GM18867 (cell line): ENCODE measurements at regions not wholly inside any gene's neighbourhood (a gene's known extent, or its start where the extent isn't known, plus 50 kb on each side); places are given as distances from the start of the nearest gene placed in this dataset.
"Not testable (repeated sequence)": the region's sequence is repeated elsewhere in the genome, so short reads cannot be mapped to it uniquely, and the experiment has no call there.

ENCODE experiments used
- ATAC-seq: cut with Tn5 transposase; IDR thresholded peaks from one replicate; pipeline ENCODE4 v1.9.1; 2021; ENCODE audit warnings: mild to moderate bottlenecking, moderate library complexity; ENCODE audit not compliant: unreplicated experiment

DNA sequence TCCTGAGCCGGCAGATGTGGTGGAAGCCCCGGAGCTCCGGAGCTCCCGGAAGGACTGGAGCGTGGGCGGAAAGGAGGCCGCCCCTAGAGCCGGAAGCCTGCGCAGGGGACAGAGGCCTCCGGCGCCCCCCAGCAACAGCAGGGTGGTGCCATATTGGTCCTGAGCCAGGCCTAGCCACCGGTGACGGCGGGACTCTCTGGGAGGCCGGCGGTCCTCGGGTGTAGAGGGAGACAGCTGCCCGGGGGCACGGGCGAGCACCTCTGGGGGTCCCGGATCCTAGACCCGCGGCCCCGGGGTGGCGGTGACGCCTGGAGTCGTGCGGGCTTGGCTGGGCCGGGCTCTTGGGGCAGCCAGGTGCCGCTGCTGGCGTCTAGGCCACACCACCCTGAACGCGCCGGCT, 1472.2 kb downstream of the FOXD4L5 start:
- ATAC-seq: peak; percentile 77

GRCh38 chr9:63804205-63804604, 1480.8 kb downstream of the FOXD4L5 start:
- not testable (repeated sequence) for ATAC-seq

GRCh38 chr9:63794081-63794685, 1490.8 kb downstream of the FOXD4L5 start:
- ATAC-seq: not testable (repeated sequence)

DNA sequence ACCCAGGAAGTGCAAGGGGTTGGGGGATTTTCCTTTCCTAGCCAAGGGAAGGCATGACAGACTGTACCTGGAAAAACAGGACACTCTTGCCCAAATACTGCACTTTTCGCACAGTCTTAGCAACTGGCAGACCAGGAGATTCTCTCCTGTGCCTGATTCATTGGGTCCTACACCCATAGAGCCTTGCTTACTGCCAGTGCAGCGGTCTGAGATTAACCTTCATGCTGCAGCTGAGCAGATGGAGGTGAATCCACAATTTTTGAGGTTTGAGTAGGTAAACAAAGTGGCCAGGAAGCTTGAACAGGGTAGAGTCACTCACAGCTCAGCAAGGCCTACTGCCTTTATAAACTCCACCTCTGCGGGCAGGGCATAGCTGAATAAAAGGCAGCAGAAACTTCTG, 1497.6 kb downstream of the FOXD4L5 start:
- ATAC-seq: not testable (repeated sequence)

DNA sequence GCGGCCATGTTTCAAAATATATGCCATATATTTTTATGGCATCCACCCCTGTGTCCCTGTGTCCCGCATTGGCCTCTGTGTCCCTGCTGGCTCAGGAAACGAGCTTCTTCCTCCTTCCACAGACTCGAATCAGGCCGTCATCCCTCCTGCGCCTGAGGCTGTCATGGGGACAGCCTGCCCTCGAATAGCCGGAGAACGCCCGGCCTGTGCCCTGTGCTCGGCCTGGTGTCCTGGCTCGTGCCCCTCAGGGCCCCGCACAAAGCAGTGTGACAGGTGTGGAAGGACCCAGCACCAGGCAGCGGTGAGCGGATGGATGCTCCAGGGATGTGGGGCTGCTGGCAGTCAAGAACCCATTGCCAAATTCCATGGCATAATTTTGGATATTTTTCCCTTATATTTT, 1500.0 kb downstream of the FOXD4L5 start:
- ATAC-seq: not testable (repeated sequence)

- not testable (repeated sequence) for ATAC-seq
These were observed 1500.6 kb downstream of the FOXD4L5 start for GRCh38 chr9:63784421-63784820.

DNA sequence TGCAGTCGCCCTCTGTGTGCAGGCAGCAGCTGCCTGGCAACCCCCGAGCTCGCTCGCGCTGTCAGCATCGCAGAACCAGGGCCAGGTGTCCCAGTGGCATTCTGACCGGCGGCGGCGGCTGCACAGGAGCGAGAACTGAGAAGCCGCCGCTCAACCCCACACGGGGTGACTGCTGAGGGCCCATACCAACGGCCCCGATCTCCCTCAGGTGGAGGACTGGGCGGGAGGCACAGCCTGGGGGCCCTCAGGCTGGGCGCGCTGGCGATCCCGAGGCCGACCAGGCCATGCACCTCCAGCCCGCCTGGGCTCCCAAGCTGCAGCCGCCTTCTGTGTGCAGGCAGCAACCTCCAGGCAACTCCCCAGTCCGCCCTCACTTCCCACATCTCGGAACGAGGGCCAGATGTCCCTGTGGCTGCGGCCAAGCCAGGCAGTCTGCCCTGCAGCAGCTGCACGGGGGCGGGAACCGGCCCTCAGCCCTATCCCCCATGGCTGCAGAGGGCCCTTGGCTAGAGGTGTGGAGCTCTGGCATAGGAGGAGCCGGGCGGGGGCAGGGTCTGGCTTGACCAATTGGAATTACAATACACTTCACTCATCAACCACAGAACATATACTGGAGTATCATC, 1503.1 kb downstream of the FOXD4L5 start:
- peak; percentile 54 for ATAC-seq

- peak; percentile 100 for ATAC-seq
These were observed 1503.6 kb downstream of the FOXD4L5 start for GRCh38 chr9:63781390-63781789.

- ATAC-seq: not testable (repeated sequence)
These were observed 1508.8 kb downstream of the FOXD4L5 start for GRCh38 chr9:63776220-63776619.

GRCh38 chr9:63775092-63775426, 1510.0 kb downstream of the FOXD4L5 start:
- ATAC-seq: not testable (repeated sequence)

DNA sequence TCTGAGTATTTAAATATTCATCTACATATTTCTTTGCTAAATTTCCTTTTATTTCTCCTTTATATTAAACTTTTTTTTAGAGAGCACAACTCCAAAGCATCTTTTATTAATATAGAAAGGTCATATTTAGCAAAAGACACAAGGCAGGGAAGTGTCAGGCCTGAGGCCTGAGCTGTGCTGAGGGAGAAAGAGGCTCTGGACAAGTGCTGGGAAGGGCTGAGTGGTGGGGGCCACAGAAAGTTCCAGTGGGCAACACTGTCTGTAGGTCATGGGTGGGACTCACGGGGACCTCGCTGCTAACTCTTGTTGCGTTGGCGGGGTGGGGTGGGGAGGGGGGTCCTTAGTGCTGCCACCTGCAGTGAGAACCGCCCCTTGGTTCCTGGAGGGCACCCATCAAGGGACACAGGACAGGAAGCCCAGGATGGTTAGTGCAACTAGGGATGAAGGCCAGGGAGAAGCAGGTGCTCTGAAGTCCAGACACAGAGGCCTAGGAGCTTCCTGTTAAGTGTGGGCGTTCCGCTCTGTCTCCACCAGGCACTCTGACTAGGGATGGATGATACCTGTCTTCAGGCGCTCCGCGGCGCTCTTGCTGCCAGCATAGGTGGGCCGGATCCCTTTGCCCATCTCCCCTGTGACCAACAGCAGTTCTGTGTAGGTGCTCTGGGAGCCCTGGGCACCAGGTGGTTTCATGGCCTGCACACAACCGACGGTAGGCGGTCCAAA, 1510.5 kb downstream of the FOXD4L5 start:
- not testable (repeated sequence) for ATAC-seq

- not testable (repeated sequence) for ATAC-seq
These were observed 1522.8 kb downstream of the FOXD4L5 start for GRCh38 chr9:63762230-63762629.

DNA sequence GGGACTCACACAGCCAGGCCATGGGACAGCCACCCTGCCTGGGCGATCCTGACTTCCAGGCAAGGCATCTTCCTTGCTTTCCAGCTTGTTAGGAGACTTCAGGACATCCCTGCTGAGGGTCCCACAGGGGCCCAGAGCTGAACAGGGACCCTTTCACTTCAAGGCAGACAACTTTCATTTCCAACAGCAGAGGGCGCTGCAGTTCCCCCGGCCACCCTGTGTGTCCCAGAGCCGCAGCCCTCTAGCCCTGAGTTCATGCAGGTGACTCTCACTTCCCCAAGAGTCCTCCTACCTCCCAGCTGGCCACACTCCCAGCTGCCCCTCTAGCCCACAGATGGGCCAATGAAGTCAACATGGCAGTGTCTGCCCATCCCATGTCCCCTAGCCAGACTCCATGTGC, 1556.0 kb downstream of the FOXD4L5 start:
- not testable (repeated sequence) for ATAC-seq

- ATAC-seq: no peak
These were observed 1556.7 kb downstream of the FOXD4L5 start for GRCh38 chr9:63728287-63728686.

DNA sequence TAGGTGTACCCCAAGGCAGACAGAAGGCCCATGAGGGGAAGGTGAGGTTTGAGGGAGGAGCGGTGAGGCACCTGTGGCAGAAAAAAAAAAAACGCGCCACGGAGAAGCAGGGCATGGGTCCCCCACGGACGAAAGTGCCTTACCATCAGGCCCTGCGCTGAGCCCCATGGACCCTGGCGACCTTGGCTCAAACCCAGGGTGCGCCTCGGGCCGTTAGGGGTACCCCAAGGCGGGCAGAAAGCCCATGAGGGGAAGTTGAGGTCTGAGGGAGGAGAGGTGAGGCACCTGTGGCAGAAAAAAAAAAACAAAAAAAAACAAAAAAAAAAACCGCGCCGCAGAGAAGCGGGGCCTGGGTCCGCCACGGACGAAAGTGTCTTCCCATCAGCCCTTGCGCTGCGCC, 1576.7 kb downstream of the FOXD4L5 start:
- ATAC-seq: not testable (repeated sequence)

GRCh38 chr9:63704456-63704855, 1580.6 kb downstream of the FOXD4L5 start:
- not testable (repeated sequence) for ATAC-seq

DNA sequence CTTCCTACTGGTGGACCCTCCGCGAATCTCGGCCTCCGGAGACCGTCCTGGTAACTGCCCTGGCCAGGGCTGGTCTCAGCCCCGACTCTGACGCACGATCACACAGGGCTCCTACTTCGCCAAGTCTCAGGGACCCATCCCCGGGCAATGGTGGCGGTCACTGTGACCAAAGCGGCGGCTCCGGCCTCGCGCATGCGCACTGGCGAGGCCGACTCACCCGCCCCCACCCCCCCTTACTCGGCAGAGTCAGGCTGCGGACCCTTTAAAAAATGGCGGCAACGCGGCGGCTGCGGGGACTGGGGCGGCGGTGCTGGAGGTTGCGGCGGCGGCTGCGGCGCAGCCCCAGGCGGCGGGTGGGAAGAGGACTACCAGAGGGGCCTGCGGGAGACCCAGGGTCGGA, 1581.3 kb downstream of the FOXD4L5 start:
- ATAC-seq: not testable (repeated sequence)

- not testable (repeated sequence) for ATAC-seq
These were observed 1581.8 kb downstream of the FOXD4L5 start for GRCh38 chr9:63703138-63703665.
